HG03558 (cell line): ENCODE measurements at regions not wholly inside any gene's neighbourhood (a gene's known extent, or its start where the extent isn't known, plus 50 kb on each side); places are given as distances from the start of the nearest gene placed in this dataset.
A peak's percentile ranks its signal among the peaks of the same experiment; 100 is the strongest.

ENCODE experiments used
- ATAC-seq: cut with Tn5 transposase; IDR thresholded peaks from one replicate; pipeline ENCODE4 v1.9.1; 2021; ENCODE audit warnings: moderate number of reproducible peaks; ENCODE audit not compliant: unreplicated experiment; ENCODE audit errors: extremely low read depth

DNA sequence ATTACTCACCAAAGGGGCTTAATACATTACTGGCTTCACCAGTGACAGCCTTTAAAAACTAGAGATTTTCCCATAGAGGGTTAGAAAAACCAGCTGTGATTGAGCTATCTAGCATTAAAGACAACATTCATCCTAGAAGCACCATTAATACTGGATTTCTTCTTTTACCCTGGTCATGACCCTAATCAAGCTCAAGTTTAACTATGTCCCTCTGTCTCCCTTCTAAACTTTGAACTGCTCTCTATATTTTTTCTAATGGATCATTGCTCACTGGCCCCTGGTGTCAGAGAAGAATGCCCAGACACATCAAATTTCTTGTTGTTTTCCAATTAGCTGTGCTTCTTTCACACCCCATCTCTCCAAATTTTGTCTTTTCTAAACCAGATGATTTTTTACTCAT lies 1101.3 kb downstream of the XPNPEP1 start:
- ATAC-seq: no peak

DNA sequence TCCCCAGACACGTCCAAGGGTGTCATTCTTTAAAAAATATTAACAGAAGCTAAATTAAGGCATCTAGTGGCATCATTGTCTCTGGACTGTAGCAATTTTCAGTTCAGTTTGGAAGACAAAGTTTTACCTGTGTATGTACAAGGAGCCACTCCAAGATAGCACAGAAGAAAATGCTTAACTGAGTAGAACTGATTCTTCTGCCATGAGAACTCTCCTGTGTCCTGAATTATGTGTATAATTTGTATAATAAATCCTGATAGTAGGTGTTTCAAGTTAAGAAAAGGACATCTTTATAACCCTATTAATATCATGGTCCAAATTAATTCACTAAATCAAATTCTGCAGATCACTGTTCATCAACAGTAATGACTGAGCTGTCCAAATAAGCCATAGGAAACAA lies 1104.0 kb downstream of the XPNPEP1 start:
- no peak for ATAC-seq

DNA sequence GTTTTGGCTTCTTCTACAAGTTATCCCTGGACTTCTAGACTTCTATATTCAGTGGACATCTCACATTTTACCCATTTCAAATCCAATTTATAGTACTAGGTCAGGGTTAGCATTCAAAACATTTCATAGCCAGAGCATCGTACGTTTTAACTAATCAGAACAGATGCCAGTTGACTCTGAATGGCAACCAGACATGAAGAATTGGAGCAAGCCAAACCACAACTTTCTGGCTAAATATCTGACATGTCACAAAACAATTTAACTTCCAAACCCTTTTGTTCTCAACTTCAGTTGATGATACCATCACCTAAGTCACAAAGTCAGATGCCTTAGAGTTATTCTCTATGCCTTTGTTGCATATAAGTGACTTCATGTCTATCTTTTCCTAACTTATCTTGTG lies 1105.7 kb downstream of the XPNPEP1 start:
- no peak for ATAC-seq

DNA sequence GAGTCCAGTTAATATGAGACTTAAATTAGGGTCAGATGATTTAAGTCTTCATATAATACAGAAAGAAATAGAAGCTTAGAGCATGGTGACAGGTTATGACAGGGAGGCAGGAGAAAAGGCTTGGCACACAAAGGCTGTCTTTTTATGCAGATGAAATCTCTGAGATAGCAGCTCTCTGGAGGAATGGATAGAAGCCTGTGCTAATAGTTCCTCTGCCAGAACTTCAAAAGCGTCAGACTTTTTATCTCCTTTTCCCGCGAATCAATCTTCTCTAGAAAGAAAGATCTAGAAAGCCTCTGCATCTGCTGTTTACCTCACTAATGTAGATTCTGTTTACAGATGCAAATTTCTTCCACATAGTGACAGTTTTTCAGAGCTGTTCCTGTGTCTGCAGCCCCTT lies 1106.2 kb downstream of the XPNPEP1 start:
- no peak for ATAC-seq

DNA sequence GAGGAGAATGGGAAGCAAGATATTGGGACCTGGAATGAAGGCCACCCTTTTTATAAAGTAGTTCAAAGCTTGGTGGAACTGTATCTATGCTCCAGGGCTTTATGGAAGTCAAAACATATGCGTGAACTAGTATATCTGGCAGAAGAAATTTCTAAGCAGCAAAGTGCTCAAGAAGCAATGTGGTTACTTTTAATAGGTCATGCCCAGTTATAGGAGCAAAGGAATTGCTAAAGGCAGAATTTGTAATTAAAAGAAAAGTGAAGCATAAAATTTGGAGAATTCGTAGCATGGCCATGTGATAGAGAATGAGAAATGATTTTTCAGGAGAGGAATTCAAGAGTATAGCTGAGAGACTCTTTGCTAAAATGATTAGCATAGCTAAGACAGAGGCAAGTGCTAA lies 1110.4 kb downstream of the XPNPEP1 start:
- ATAC-seq: no peak

DNA sequence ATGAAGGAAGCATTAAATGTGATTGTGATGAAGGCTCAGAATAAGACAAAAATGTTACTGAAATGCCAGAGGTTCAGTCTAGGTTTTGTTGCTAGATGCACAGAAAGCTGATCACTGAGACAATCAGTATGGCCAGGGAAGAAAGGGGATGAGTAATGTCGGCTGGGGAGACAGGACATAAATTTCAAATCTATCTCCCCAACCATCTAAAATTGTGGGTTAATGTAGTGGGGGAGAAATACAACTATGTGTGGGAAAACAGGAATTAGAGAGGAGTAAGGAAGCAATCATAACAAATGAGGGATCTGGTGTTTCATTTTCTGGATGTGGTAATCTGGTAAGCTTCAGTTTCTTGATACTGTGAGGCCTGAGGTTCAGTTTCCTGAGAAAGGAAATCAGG lies 1111.0 kb downstream of the XPNPEP1 start:
- ATAC-seq: no peak

DNA sequence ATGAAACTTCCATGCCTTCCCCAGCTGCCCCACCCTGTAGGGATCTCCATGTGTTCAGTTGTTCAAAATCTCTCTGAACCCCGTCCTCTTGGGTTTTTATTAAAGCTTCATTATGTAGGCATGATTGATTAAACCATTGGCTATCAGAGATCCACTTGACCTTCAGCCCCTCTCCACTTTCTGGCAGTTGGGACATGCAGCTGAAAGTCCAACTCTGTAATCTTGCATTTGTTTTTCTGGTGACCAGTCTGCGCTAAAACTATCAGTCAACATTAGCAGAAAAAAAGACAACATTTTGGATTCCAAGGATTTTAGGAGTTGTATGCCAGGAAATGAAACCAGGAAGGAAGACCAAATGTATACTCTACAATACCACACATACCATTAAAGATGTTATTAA lies 1115.1 kb downstream of the XPNPEP1 start:
- ATAC-seq: no peak

DNA sequence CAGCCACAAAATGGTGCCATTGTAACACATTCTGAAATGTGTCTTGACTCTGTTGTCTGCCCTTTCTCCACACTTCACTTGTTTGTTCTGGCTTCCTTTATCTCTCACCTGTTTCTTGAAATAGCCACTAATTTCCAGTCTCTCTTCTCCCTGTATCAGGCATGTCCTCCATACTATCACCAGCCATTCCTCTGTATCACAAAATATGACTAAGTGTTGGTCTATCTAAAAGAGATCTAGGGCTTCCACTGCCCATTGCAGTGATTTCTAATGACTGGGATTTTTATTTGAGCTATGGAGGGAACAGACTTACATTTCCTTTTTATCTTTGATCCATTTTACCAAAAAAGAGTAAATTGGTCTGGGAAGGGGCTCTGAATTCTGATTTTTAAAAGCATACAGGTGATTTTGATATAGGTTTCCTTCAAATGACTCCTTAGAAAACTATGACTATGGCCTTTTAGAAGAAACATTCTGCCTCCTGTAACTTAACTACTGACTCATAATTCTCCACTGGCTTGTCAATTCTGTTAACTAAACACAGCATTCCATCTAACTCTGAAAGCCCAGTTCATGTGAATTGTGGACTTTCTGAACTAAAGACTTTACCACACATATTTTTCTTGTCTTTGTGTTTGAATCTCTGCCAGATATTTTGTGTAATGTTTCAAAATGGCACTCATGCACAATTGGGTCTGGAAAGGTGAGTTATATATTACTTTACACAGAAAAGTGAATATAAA lies 1121.4 kb downstream of the XPNPEP1 start:
- ATAC-seq: no peak

DNA sequence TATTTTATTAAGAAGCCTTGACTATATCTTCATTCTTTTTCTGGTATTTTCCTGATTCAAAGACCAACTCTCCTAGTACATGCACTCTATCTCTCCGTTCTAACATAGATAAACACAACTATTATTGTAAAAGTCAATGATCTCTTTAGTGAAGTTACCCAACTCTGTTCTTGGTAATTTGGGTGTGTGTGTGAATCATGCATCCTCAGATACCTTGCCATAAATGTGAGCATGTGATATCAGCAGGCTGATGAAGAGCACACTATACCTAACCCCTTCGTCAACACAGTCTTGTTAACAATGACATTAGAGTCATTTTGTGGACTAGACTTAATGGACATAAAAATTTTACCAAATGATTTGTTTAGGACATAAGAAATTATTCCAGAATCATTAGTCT lies 1122.1 kb downstream of the XPNPEP1 start:
- ATAC-seq: no peak

DNA sequence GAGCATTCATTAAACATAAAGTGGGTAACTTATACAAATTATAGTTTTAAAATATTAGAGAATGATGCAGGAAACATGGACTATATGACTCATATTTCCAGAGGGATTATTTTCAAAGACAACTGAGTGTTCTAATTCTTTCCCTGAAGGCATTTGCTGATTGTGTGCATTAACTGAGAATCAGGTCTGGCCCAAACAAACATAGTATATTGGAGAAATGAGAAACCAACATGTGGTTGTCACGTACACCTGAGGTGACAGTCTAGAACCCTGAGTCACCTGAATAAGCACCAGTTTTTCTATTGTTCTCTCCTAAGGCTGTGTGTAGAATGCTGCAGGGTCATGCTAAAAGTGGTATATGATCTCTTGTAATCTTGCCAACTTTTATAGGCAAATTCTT lies 1125.7 kb downstream of the XPNPEP1 start:
- ATAC-seq: no peak

DNA sequence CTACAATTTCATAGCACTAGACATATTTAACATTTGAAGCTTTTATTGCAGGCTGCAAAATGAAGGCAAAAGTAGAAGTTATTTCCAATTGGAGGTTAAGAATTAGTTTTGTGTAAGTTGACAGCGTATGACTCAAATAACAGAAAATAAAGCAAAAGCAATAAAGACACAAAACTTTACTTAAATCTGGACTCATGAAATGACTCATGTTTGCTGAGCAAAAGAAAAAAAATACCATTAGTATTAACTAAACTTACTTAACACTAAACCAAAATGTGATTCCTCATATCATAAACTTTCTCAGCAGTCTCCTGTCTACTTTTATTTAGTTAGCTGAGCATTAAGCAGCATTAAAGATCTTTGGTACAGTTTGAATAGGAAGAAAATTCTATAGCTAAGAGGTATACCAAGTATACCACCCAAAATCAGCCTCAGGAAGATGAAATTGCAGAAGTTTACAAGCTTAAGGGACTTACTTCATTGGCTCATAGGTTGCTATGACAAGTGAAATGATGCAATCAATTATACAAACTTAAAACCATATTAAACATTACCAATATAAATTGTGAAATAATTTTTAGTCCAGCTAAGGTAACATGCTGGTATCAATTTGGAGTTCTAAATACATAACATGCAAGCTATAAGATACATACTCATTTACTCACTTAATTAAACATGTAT lies 1131.4 kb downstream of the XPNPEP1 start:
- ATAC-seq: no peak

DNA sequence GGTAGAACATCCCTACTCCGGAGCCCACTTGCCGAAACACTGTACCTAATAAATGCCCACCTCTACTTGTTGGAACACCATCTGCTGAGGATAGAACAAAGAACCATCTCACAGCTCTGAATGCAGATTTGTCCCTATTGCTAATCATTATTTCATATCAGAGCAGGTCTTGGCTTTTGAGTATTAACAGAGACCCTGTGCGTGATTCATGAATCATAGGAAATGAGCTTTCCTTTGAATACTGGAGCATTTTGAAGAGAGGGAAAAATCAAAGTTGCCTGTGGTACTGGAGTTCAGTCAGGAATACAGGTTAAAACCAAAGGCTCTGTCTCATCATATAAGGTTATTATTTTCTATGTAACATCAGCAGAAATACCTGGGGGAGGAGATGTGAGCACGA lies 1132.3 kb downstream of the XPNPEP1 start:
- ATAC-seq: no peak

DNA sequence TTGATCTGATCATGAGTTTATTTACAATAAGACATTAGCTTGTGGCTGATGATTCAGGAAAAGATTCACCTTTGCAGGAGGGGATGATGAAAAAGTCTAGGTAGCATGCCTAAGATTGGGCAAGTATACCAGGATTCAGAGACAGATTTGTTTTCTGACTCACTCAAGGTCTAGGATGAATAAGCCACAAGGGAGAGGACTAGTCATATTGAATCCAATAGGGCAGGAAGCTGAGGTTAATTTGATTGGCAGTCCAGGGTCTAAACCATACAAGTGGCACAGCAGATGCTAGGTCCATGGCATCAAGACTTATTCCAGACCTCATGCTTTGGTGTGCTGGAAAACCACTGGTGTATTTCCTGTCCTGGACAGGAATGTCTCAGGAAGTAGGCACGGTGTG lies 1133.4 kb downstream of the XPNPEP1 start:
- peak; percentile 78 for ATAC-seq

DNA sequence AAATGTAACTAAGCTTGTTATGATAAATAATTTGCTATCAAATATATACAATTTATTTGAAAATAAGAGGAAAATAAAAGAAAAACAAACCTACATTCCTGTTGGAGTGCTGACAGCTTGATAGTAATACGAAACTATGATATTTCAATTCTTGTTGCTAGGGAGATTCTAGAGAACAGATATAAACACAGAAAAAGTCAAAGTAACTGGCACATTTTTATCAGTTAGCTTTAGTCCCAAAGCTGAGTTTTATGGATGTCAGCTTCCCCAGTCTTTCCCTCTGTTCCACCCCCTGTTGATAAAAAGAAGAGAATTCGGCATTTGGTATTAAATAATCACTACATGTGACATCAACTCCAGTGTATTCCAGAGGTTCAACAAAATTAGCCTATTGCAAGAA lies 1134.0 kb downstream of the XPNPEP1 start:
- ATAC-seq: no peak

DNA sequence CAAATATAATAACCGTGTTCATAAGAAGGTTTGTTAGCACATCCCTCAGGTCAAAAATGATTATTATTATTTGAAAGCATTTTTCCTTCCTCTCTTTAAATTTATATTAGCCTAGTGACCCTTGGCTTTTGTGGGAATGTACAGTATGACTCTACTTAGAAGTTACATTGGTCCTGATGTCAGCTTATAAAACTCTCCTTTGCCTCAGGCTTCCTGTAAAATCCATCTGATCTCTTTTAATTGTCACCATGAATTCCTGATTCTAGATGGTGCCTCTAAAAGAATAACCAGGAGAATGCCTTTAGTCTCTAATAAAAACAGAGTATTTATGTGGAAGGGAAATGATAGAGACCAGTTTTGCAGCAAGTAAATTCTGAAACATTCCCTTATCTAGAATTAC lies 1134.4 kb downstream of the XPNPEP1 start:
- ATAC-seq: no peak

DNA sequence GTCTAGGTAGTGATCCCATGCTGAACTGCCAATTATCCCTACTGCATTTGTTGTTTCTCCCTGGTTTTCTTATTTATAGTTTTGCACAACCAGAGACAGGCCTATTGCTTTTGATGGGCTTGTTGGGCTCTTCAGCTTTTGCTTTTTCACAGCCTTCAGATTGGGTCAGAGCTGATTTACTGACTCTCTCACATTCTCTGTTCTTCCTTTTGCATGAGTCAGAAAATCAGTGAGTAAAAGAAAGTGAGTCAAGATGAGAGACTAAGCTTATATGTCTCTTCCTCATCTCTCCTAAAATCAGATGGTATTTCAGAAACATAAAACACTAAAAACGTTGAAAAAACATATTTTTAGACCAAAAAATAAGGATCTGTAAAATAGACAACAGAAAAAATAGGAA lies 1135.4 kb downstream of the XPNPEP1 start:
- no peak for ATAC-seq

DNA sequence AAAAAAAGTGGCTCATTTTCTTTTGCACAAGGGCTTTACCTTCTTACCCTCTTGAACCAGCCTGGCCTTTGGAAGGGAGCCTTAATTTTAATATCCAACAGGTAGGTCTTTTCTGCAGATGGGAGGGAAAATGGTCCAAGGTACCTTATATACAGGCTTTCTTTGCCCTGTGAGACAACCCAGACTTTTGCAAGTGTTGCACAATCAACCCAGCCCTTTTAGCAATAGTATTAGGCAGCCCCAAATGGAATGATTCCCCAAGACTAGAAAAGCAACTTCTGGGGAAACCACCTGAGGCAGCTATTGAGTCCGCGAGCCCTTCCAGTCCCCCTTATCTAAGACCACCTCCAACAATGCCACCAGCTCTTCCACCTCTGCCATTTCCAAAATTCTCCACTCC lies 1138.3 kb downstream of the XPNPEP1 start:
- ATAC-seq: no peak

DNA sequence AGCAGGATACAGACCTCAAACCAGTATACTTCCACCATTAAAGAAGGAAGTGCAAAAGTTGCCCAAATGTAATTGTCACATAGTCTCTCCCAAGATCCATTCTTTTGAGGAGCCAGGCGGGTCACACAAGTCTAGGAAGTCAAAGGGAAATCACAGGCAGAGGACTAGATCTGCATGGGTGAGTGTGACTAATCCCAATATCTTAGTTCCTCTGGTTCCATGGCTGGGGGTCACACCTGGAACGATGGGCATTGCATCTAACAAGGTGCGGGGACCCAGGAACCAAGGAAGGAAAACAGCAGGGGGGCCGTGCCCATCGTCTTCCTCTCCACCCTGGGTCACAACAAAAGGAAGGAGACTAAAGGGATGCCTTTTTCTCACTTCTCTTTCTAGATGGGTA lies 1138.8 kb downstream of the XPNPEP1 start:
- ATAC-seq: no peak

DNA sequence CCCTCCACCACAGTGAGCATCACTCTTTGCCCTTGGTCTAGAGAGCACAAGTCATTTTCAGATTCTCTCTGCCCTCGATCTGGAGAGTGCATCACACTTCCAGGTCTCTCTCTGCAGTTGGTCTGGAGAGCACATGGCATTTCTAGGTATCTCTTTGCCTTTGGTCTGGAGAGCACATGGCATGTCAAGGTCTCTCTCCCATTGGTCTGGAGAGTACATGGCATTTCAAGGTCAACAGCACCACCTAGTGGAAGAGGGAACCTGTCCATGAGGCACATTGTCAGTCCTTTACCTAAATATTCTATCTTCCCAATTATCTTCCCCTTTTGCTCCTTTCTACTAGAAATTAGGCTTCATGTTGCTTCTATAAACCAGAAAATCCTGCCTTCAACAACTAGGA lies 1139.4 kb downstream of the XPNPEP1 start:
- ATAC-seq: no peak

DNA sequence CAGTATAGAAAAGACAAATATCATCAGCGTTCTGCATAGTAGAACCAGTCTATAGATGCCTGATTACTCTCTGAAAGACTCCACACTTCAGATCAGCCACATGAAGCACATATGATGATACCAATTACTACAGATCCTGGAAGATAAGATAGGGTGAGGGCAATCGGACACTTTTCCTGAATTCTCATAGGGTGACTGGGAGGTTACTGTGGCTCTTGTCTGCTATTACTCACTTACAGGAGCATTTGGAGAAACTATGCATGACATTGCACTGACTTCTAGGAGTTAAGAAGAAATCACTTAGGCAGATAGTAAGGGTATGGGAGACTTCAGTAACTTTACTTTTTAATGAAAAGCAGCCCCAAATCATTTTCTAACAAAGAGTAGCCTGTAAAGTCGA lies 1140.9 kb downstream of the XPNPEP1 start:
- no peak for ATAC-seq

DNA sequence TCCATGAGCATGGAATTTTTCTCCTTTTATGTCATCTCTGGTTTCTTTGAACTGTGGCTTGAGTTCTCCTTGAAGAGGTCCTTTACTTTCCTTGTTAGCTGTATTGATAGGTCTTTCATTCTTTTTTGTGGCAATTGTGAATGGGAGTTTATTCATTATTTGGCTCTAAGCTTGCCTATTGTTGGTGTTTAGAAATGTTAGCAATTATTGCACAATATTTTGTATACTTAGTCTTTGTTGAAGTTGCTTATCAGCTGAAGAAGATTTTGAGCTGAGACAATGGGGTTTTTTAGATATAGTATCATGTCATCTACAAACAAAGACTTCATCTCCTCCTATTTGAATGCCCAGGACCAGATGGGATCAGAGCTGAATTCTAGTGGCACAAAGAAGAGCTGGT lies 1143.8 kb downstream of the XPNPEP1 start:
- ATAC-seq: no peak

DNA sequence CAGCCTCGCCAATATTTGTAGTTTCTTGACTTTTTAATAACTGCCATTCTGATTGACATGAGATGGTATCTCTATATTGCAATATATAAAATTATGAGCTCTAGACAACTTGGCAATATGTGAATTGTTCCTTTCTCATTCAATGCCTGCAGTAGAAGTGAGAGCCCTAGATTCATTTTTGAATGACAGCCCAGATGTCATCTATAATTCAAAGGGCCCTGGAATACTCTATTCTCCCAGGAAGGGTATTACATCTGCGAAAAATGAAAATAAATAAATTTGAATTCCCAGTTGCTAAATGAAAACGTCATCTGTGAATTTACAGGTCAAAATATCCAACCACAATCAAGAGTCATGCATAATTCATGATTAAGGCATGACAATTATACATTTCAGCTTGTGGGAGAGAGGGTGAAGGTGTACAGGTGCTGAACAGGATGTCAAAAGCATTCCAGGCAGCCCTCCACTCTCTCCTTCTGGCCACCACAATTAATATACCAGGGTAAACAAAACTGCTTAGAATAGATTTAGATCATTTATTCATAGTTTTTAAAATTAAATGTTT lies 1147.3 kb downstream of the XPNPEP1 start:
- ATAC-seq: no peak
